Spinal cord (tissue), 9 donors: ENCODE measurements at regions not wholly inside any gene's neighbourhood (a gene's known extent, or its start where the extent isn't known, plus 50 kb on each side); places are given as distances from the start of the nearest gene placed in this dataset.
"Not testable (repeated sequence)": the region's sequence is repeated elsewhere in the genome, so short reads cannot be mapped to it uniquely, and the experiment has no call there.

ENCODE experiments used
- DNase-seq, 6 donors: peaks; one replicate each; pipeline versions ENCODE4 v3.0.0 to v3.0.0-alpha.2; 2013 to 2015; ENCODE audit warnings: low spot score in 6 of 6, low read depth in 4 of 6
- H3K27ac ChIP-seq: one replicate; pipeline ENCODE4 v1.5.1; 2013; ENCODE audit warnings: low read depth, low read length, control low read depth
- H3K27me3 ChIP-seq: one replicate; pipeline ENCODE4 v1.6.1; 2013; ENCODE audit warnings: low read length; ENCODE audit not compliant: control insufficient read depth, insufficient read depth
- H3K36me3 ChIP-seq: one replicate; pipeline ENCODE4 v1.6.1; 2013; ENCODE audit warnings: low read length; ENCODE audit not compliant: control insufficient read depth, insufficient read depth
- H3K4me1 ChIP-seq: one replicate; pipeline ENCODE4 v1.6.1; 2013; ENCODE audit warnings: low read length; ENCODE audit not compliant: control insufficient read depth, insufficient read depth
- H3K4me3 ChIP-seq: one replicate; pipeline ENCODE4 v1.5.1; 2013; ENCODE audit warnings: low read depth, low read length, control low read depth
- H3K9me3 ChIP-seq: one replicate; pipeline ENCODE4 v1.6.1; 2013; ENCODE audit warnings: low read length; ENCODE audit not compliant: control insufficient read depth, insufficient read depth
- WGBS: methylation state at CpG from one replicate; pipeline ENCODE4 v1.1.5; 2013; ENCODE audit warnings: missing lambda C conversion rate; ENCODE audit not compliant: insufficient coverage; 5-methylcytosine and 5-hydroxymethylcytosine counted together
- donor health status: healthy.

DNA sequence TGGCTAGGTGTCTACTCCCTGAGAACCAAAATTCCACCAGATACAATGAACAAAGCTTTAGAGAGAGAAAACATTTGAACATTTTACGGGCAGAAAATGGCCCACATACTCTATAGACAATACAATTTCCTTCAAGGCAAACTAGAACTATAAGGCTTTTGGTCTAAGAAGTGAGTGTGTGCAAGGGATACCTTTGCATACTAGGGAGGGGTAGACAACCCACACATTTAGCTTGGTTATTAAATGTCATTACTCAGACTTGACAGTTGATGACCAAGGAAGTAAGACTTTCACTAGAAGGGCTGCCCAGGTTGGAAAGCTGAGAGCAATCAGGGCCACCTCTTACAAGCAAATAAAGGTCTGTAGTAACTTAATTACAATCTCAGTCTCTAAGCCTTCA is 64.0 kb upstream of the PLEKHM1 start:
- not testable (repeated sequence) for H3K27me3 ChIP-seq, H3K4me3 ChIP-seq, DNase-seq, H3K36me3 ChIP-seq, H3K4me1 ChIP-seq, H3K27ac ChIP-seq, H3K9me3 ChIP-seq
- WGBS, result no CpG with 5 or more reads among the region's 1 CpG

GRCh38 chr17:45558821-45559220 is 68.3 kb upstream of the PLEKHM1 start:
- not testable (repeated sequence) for H3K27me3 ChIP-seq, H3K4me1 ChIP-seq, H3K36me3 ChIP-seq, H3K4me3 ChIP-seq, H3K27ac ChIP-seq, DNase-seq, H3K9me3 ChIP-seq
- WGBS, result no CpG with 5 or more reads among the region's 1 CpG

DNA sequence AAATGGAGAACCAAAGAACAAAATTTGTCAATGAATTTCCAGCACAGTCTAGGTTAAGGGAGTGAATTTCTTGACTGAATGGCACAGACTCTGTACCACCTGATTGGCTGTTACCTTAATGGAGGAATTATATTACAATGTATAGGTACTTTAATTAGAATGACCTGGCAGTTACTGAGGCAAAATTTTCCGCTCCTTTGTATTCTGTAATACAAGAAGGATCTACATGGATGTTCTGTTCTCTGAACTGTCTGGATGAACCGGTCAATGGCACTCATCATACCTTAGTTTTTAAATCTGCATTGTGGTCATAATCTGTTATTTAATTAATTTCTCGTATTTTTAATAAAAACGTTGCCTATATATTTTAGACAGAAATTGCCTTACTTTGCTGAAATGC is 72.3 kb upstream of the PLEKHM1 start:
- not testable (repeated sequence) for H3K36me3 ChIP-seq, H3K4me1 ChIP-seq, H3K4me3 ChIP-seq, H3K9me3 ChIP-seq, H3K27me3 ChIP-seq, DNase-seq, H3K27ac ChIP-seq
- WGBS, result no CpG with 5 or more reads among the region's 4 CpGs

DNA sequence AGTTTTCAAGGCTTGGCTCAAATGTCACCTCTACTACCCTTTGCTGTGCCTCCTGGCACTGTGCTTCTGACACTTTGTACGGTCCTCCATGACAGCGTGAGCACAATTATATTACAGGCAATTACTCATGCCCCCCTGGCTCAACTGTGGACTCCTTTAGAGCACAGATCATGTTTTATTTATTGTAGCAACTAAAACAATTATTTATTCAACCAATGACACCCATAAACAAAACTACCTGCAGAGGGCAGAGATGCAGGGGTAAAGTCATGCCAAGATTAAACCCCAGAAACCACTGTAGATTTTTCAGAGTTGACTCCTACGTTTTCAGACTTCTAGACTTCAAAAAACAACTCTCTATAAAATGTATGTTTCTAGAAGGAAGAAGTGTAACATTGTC is 72.8 kb upstream of the PLEKHM1 start:
- not testable (repeated sequence) for H3K36me3 ChIP-seq, DNase-seq, H3K27ac ChIP-seq, H3K4me3 ChIP-seq, H3K27me3 ChIP-seq, H3K9me3 ChIP-seq, H3K4me1 ChIP-seq
- WGBS, result no CpG with 5 or more reads among the region's 3 CpGs

DNA sequence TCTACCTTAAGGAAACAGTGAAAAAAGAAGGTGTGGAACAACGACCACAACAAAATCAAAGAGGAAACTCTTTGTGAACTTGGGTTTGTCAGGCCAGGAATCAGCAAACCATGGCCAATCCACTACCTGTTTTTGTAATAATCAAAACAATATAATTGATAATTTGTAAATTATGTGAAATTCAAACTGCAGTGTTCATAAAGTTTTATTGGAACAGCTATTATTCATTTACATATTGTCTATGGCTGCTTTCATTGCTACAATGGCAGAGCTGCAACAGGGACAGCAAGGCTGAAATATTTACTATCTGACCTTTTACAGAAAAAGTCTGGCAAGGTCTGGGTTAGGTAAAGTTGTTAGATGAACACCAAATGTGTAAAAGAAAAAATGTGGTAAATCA is 77.8 kb upstream of the PLEKHM1 start:
- H3K27me3 ChIP-seq, H3K9me3 ChIP-seq, DNase-seq, H3K4me1 ChIP-seq, H3K27ac ChIP-seq, H3K36me3 ChIP-seq, H3K4me3 ChIP-seq: not testable (repeated sequence)
- WGBS, result 80% methylated on average over 1 of the region's 1 CpG

DNA sequence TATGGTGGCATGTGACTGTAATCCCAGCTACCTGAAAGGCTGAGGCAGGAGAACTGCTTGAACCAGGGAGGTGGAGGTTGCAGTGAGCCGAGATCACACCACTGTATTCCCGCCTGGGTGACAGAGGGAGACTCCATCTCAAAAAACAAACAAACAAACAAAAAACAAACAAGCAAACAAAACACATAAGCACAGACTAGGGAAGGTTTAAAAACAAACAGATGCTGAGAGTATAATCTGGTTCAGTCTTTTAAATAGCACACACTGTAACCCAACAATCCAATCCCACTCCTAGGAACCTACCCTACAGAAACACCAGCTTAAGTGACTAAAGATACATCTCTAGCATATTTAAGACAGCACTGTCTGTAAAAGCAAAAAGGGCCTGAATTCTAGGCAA is 82.8 kb upstream of the PLEKHM1 start:
- H3K27me3 ChIP-seq, H3K4me3 ChIP-seq, H3K36me3 ChIP-seq, H3K27ac ChIP-seq, DNase-seq, H3K9me3 ChIP-seq, H3K4me1 ChIP-seq: not testable (repeated sequence)
- no CpG with 5 or more reads among the region's 2 CpGs for WGBS

DNA sequence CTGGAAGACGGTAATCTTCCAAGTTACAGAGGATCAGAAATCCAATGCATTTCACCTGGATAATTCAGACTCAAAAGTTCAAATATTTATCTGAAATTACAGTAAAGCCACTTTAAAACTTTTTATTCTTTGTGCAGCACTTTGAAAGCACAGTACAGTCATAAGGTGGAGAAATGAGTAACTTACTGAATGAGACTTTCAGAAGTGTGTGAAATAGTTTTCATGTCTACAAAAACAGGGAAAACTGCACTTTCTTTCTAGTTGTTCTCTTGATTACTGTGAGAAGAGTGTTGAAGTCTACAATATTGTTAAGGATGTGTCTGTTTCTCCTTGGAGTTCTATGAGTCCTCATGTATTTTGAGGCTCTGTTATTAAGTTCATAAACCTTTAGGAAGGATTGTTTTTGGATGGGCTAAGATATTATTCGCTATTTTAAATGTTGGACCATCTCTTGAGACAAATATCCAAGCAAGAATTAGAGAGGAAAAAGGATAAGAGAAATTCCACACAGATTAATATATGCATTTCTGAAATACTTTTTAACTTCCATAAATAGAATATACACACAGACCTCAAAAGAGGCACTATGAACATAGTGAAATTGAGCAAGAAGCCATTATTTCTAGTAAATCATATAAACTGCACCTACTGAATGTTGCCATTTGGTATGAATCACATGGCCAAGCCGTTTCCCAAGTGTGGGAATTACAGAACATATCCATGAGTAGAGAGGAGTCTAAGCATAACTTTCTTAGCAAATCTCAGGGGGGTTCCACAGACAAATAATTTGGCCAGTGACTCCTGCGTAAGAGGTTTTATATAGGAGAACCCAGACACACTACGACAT is 83.6 kb upstream of the PLEKHM1 start:
- H3K36me3 ChIP-seq, result no peaks in the 10 kb centered on the region
- no peaks in the 10 kb centered on the region for H3K27me3 ChIP-seq
- H3K27ac ChIP-seq, result no peak overlapping the region
- no peaks in the 10 kb centered on the region for H3K4me1 ChIP-seq
- WGBS, result no CpG with 5 or more reads among the region's 5 CpGs
- no peaks in the 10 kb centered on the region for H3K9me3 ChIP-seq
- H3K4me3 ChIP-seq, result no peak overlapping the region
- DNase-seq, result peak in 1 of 6 donors; percentile 43

DNA sequence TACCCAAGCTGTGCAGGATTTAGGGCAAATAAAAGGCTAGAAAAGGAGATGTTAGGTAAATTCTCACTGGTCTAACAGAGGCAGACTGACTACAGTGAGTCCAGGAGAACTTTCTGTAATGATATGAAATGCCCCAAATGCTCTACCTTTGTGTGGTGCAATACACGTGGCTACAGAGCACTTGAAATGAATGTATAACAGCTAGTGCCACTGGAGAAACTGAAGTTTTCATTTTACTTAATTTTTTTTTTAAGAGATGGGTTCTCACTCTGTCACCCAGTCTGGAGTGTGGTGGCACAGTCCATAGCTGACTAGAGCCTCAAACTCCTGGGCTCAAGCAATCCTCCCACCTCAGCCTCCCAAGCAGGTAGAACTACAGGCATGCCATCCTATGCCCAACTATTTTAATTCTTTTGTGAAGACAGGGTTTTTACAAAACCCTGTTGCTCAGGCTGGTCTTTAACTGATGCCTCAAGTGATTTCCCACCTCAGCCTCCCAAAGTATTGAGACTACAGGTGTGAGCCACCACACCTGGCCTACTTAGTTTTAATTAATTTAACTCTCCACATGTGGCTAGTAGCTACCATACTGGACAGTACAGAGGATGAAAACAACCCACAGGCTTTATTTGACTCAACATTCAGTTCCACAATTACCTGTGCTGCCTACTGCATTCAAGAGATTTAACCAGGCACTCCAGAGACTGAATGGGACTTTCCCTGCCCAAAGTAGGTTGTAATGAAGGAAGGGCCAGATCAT is 84.8 kb upstream of the PLEKHM1 start:
- H3K9me3 ChIP-seq, result no peaks in the 10 kb centered on the region
- no peak overlapping the region for H3K27ac ChIP-seq

GRCh38 chr17:45576527-45577307 is 86.2 kb upstream of the PLEKHM1 start:
- not testable (repeated sequence) for DNase-seq, H3K4me3 ChIP-seq, H3K27me3 ChIP-seq, H3K4me1 ChIP-seq, H3K9me3 ChIP-seq, H3K36me3 ChIP-seq, H3K27ac ChIP-seq
- WGBS, result 84% methylated on average over 7 of the region's 10 CpGs

More for the DNA sequence above, 84.8 kb upstream of the PLEKHM1 start:
- Histone ChIP-seq H3K36me3 (no peaks in the 10 kb centered on the region), H3K4me1 (no peaks in the 10 kb centered on the region), H3K4me3 (no peak overlapping the region), H3K27me3 (no peaks in the 10 kb centered on the region)
- 86% methylated on average over 1 of the region's 1 CpG for WGBS
- DNase-seq, result peak in 1 of 6 donors; percentile 1
